GM12878 (cell line): ENCODE measurements at regions not wholly inside any gene's neighbourhood (a gene's known extent, or its start where the extent isn't known, plus 50 kb on each side); places are given as distances from the start of the nearest gene placed in this dataset.

Experiments
- BCLAF1 ChIP-seq: fragments of 450-650 bp; IDR thresholded peaks from 2 replicates; pipeline ENCODE4 v1.6.1; 2017; ENCODE audit warnings: antibody characterized with exemption, mild to moderate bottlenecking, moderate library complexity
- BMI1 ChIP-seq: fragments of 450-650 bp; IDR thresholded peaks from 2 replicates; pipeline ENCODE4 v1.6.1; 2016; ENCODE audit warnings: mild to moderate bottlenecking, moderate library complexity, borderline replicate concordance
- CTCF ChIP-seq, 3 experiments: IDR thresholded peaks in 2 of 3; conservative IDR thresholded peaks in 1 of 3; 2 replicates each; pipeline ENCODE4 v1.5.1; 2011; ENCODE audit warnings: low read depth in 3 of 3, low read length in 3 of 3, mild to moderate bottlenecking in 3 of 3, control low read depth in 2 of 3, moderate library complexity in 2 of 3, inconsistent platforms in 1 of 3, mixed read lengths in 1 of 3; ENCODE audit not compliant: control insufficient read depth in 2 of 3, insufficient read depth in 1 of 3; ENCODE audit errors: extremely low read depth in 1 of 3
- EZH2 ChIP-seq: IDR thresholded peaks from 2 replicates; pipeline ENCODE4 v1.6.1; 2012; ENCODE audit warnings: low read depth, mild to moderate bottlenecking, control low read depth, inconsistent platforms, low read length, borderline replicate concordance; ENCODE audit not compliant: control insufficient read depth
- GATAD2B ChIP-seq: fragments of 450-650 bp; conservative IDR thresholded peaks from 2 replicates; pipeline ENCODE4 v1.6.1; 2017; ENCODE audit warnings: low read depth, mild to moderate bottlenecking, moderate library complexity
- JUNB ChIP-seq: IDR thresholded peaks from 2 replicates; pipeline ENCODE4 v1.6.1; 2016; ENCODE audit warnings: antibody characterized with exemption, mild to moderate bottlenecking
- POLR2AphosphoS5 ChIP-seq: IDR thresholded peaks from 2 replicates; pipeline ENCODE4 v1.6.1; 2011; ENCODE audit warnings: mild to moderate bottlenecking, low read length, inconsistent platforms
- RFX5 ChIP-seq: IDR thresholded peaks from 2 replicates; pipeline ENCODE4 v1.6.1; 2011; ENCODE audit warnings: low read depth, low read length, improper control_type of control experiment
- SIN3A ChIP-seq: IDR thresholded peaks from 2 replicates; pipeline ENCODE4 v1.6.1; 2012; ENCODE audit warnings: low read depth, low read length, improper control_type of control experiment
- SP1 ChIP-seq: IDR thresholded peaks from one replicate; pipeline ENCODE4 v1.6.1; 2011; ENCODE audit warnings: low read depth, low read length
- TCF7 ChIP-seq: IDR thresholded peaks from 2 replicates; pipeline ENCODE4 v1.6.1; 2014; ENCODE audit warnings: antibody characterized with exemption, borderline replicate concordance
- ZZZ3 ChIP-seq: IDR thresholded peaks from 2 replicates; pipeline ENCODE4 v1.6.1; 2011; ENCODE audit warnings: low read depth; ENCODE audit not compliant: control insufficient read depth, insufficient read length

- TF ChIP-seq POLR2AphosphoS5, result no peak
- no peak for TF ChIP-seq CTCF (IDR thresholded peaks at IDR 0.05 in 2 of 3, conservative IDR thresholded peaks at IDR 0.05 in 1 of 3; ENCODE audit: control insufficient read depth in 2 of 3, extremely low read depth in 1 of 3, insufficient read depth in 1 of 3, low read depth in 3 of 3, low read length in 3 of 3)
- no peak for TF ChIP-seq BMI1
- no peak for TF ChIP-seq SP1
- TF ChIP-seq GATAD2B, result no peak
- no peak for TF ChIP-seq SIN3A
- no peak for TF ChIP-seq TCF7
- TF ChIP-seq RFX5, result no peak
- TF ChIP-seq EZH2, result no peak
- no peak for TF ChIP-seq ZZZ3
- no peak for TF ChIP-seq JUNB
- TF ChIP-seq BCLAF1, result no peak
These were observed 725.3 kb downstream of the BRD1 start for GRCh38 chr22:49102367-49102766.
